ENCODE measurements at regions not wholly inside any gene's neighbourhood (a gene's known extent, or its start where the extent isn't known, plus 50 kb on each side); places are given as distances from the start of the nearest gene placed in this dataset.

- TF ChIP-seq, protein P1, sequence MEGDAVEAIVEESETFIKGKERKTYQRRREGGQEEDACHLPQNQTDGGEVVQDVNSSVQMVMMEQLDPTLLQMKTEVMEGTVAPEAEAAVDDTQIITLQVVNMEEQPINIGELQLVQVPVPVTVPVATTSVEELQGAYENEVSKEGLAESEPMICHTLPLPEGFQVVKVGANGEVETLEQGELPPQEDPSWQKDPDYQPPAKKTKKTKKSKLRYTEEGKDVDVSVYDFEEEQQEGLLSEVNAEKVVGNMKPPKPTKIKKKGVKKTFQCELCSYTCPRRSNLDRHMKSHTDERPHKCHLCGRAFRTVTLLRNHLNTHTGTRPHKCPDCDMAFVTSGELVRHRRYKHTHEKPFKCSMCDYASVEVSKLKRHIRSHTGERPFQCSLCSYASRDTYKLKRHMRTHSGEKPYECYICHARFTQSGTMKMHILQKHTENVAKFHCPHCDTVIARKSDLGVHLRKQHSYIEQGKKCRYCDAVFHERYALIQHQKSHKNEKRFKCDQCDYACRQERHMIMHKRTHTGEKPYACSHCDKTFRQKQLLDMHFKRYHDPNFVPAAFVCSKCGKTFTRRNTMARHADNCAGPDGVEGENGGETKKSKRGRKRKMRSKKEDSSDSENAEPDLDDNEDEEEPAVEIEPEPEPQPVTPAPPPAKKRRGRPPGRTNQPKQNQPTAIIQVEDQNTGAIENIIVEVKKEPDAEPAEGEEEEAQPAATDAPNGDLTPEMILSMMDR (IDR thresholded peaks at IDR 0.05; ENCODE audit: insufficient read depth, low read length), result no peak
- no peak for TF ChIP-seq REST (IDR thresholded peaks at IDR 0.05; ENCODE audit: insufficient replicate concordance, low read depth)
Observed at GRCh38 chr2:72012886-72013574, 134.6 kb downstream of the CYP26B1 start.

Data from HL-60 (cell line).